ENCODE measurements at regions not wholly inside any gene's neighbourhood (a gene's known extent, or its start where the extent isn't known, plus 50 kb on each side); places are given as distances from the start of the nearest gene placed in this dataset.

DNA sequence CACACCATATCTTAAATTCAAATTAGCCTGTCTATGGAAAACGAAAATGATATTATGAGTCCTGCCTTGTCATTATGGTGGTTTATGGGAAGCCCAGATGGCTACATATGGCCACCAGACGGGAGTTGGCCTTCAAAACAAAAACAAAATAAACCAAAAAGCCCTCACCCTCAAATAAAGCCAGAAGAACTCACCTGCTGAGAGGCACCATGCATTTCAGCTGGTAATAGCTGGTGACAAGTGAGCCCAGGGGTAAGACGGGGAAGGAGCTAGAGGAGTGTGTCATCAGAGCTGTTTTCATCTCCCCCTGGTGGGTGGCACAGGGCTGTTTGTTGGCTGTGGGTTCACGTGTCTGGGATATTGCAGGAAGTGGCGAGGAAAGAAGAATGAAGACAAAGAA, 152.9 kb downstream of the EFNB2 start:
- no peak for DNase-seq

DNA sequence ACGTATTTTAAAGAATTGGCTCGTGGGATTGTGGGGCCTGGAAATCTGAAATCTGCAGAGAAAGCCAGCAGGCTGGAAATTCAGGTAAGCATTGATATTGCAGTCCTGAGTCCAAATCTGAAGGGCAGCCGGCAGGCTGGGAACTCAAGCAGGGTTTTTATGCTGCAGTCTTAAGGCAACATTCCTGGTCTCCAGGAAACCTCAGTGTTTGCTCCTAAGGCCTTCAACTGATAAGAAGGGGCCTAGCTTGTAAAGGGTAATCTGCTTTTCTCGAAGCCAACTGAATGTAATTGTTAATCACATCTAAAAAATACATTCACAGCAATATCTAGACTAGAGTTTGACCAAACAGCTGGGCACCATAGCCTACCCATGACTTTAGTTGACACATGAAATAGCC, 154.4 kb downstream of the EFNB2 start:
- no peak for DNase-seq

DNA sequence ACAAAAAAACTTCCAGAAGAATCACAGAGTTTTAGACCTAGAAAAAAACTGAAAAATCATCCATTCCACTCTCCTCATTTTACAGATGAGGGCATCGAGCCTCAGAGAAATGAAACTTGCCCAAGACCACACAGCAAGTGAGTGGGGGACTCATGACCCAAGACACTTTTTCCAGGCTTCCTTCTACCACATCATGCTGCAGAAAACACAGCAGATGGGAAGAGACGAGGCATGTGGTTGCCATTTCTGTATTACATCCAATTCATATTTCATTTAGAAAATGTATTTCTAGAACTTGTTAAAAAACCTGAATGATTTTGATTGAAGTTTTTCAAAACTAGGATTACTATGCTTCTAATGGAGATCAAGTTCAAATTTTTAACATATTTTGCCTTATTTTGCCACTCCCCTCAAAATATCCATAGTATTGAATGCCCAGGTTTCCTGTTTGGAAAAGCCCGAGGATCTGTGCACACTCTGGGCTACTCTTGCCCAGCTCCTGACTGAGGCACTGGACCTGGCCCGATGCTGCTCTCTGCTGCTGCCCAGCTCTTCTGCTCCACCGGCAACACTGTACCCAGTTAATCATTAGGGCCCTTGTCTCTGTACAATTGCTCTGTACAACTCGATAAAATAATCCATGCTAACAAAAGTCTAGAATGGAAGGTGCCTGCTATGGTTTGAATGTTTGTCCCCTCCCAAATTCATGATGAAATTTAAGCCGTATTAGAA, 157.4 kb downstream of the EFNB2 start:
- DNase-seq = no peak

DNA sequence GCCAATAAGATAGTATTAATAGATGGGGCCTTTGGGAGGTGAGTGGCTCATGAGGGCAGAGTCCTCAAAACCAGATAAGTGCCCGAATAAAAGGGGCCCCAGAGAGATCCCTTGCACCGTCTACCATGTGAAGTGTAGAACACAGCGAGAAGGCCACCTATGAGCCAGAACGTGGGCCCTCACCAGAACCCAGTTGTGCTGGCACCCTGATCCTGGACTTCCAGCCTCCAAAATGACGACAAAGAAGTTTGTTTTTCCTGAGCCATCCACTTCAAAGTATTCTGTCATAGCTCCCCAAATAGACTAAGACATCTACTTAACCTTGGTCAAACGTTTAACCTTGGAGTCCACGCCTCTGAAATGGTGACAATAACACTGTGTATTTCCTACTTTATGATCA, 158.1 kb downstream of the EFNB2 start:
- DNase-seq = no peak

DNA sequence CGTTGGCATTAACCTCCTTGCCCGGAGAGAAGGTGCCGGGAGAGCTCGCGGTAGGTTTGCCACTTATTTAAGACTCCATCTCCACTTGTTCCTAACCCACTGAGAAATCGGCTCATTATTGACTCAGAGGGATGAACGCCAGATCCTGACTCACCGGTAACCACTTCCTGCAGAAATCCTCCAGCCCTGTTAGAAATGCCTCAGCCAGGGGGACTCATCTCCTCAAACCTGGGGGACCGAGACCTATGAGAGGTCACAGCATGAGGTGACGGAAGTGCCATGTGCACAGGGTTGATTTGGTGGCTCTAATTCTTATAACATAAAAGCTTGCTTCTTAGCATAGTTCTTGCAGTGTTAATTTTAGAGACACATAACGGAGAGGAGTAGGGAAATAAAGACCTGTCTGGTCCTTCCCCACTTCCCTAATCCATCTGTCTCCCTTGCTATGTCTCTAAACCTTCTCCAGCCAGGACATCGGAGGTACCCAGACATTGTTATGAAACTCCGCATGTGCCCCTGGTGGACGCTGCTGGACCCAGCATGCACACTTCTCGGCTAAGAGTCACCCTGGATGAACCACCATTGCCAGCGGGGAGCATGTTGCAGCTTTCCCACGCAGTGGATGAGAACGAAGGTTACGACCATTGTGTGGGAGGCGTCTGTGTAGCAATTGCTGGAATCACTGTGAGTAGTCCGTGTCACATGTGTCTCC, 158.9 kb downstream of the EFNB2 start:
- DNase-seq = no peak

DNA sequence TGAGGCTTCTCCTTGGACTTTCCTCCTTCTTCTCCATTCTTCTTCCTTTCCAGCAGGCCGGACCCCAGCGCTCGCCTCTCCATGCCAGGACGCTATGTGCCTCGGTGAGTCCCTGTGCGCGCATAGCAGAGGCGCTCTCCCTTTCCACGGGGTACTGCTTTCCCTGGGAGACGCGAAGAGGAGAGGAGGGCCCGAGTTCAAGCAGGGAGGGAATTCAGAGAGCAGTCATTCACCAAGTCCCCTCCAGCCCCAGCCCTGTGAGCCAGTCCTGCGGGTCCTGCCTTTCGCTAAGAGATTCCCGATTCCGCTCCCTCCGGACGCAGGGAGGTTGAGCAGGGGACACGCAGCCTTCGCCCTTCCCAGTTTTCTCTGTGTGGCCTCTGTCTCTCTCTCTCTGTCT, 160.4 kb downstream of the EFNB2 start:
- DNase-seq = no peak

DNA sequence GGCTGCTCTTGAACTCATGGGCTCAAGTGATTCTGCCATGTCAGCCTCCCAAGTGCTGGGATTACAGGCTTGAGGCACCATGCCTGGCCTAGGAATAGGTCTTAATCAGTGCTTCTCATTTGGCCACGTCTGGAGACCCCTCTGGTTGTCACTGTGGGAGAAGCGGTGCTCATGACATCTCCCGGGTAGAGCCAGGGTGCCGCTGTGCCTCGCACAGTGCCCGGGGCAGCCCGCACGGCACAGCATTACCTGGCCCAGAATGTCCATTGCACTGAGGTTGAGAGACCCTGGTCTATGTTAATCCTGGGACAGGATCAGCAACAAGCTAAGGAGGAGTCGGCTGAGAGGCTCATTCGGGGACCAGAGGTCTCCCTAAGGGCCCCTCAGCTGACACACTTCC, 160.8 kb downstream of the EFNB2 start:
- no peak for DNase-seq

DNA sequence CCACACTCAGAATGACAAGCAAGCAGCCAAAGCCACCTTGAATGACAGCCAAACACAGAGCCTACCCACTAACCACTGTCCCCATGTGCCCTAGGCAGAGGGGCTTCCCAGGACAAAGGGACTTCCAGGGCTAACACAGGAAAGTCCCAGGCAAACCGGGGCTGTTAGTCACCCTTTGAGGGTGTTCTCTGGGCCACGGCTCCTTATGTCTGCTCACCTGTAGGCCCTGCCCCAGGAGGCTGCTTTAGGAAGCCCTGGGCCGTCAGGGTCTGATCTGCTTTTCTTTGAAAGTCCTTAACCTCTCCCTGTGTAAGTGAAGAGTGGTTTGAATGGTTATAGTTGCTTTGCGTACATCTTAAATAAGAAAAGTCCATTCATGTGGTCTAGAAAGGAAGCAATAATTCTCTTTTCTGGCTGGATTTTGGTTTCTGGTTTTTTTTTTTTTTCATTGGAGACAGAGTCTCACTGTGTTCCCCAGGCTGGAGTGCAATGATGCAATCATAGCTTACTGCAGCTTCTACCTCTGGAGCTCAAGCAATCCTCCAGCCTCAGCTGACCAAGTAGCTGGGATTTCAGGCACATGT, 161.4 kb downstream of the EFNB2 start:
- DNase-seq = no peak

DNA sequence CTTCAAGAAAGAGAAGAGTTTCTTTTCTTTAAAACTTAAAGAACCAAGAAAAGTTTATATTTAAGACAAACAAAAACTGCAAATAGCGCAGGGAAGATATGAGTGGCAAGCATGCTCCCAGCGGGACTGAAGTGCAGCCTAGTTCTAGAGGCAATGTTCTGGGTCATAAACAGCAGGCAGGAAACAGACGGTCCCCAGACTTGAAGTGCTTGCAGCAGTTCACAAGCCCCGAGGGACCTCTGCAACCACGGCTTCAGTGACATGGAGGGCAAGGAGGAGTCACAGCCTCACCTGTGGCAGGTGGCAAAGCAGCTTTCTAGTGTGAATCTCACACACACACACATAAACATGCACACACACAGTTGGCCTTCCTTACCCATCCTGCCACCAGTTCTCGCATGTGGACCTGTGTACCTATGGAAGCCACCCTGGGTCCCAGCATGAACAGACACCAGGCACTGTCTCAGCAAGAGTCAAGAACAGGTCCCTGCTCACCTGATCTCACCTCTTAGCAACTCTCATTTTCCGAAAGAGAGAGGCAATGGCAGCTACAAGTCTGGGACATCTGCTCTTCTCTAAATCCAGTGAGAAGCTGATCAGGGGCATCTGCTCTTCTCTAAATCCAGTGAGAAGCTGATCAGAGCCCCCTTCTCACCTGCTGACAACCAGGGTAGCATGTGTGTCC, 162.0 kb downstream of the EFNB2 start:
- no peak for DNase-seq

DNA sequence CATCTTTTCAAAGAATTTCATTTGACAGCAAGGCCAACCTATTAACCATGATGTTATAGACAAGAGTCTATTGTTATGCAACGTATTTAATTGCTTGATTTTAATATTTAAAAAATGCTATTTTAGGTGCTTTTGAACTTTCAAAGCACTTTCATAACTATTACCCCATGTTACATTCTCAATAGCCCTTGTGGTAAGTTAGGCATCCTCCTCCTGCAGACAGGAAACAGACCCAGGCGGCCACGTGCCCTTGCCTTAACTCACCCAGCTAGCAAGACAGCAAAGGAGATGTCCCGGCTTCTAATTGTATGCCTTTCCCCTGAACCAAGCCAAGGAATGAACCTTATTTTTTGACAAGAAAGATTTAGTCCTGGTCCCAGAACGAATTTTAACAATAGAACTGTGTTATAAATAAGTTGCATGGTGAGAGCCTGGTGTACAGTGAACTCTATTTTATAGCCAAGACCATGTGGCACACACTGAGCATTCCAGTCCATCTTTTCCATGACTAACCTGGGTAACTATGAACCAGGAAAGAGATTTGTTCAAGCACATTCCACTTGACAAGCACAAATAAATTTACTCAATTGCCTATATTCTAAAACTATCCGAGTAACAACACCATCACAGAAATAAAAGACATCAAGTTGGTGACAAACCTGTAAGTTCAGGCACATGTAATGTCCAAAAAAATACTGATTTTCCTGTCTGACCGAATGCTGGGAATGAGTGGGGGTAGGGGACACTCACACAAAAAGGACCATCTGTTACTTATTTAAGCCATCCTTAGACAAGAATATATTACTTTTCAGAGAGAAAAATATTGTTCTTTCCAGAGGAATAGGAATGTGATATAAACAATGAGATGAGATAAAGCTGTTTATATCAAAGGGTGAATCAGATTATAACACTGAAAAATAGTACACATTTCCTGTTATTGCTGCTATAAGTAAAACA, 163.0 kb downstream of the EFNB2 start:
- no peak for DNase-seq

DNA sequence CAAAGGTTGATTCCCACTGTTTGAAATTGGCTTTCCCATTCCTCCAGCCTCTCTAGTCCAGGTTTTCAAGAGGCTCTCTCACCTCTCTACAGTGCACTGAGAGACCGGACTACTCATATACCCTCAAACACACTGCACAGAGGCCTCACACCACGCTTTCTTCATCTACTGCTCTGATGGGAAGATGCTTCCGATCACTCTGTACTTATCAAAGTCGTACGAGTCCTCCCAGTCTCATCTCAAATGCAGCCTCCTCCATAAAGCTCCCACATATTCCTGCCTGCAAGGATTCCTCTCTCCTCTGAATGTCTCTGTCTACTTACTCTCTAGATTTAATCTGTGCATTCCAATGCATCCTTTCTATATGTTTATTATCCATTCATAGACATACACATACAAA, 164.4 kb downstream of the EFNB2 start:
- DNase-seq = no peak

DNA sequence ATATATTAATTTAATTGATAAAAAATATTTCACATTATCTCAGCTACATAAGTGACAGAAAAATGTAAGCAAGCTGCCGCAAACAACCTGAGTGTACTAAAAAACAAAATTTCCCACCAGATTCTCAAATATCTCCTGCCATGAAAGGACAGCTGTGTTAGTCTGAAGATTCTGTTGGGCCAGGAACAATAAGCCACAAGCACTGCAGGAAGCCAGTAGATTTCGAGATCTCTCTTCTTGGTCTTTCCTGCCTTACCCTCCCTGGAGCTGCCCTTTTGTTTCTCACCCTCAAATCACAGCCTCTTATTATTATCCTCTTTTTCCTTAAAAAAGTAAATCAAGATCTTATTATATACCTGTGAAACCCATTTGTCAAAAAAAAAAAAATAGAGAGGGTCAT, 165.6 kb downstream of the EFNB2 start:
- no peak for DNase-seq

DNA sequence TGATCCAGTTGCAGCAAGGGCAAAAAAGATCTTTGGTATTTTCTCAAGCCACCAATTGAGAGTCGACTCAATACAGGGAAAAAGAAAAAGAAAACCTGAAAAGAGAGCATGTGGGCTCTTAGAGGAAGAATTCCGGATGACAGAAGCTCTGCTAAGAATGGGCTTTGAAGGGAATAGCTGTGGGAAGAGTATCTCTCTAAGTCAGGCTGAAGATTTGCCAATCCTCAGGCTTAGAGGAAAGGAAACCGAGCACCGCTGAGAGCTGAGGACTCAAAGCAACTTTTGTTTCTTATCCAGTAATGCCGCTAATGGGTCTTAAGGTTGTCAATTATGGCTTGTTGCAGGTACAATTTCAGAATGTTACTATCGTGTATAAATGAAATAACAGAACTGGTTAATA, 166.4 kb downstream of the EFNB2 start:
- DNase-seq = no peak

DNA sequence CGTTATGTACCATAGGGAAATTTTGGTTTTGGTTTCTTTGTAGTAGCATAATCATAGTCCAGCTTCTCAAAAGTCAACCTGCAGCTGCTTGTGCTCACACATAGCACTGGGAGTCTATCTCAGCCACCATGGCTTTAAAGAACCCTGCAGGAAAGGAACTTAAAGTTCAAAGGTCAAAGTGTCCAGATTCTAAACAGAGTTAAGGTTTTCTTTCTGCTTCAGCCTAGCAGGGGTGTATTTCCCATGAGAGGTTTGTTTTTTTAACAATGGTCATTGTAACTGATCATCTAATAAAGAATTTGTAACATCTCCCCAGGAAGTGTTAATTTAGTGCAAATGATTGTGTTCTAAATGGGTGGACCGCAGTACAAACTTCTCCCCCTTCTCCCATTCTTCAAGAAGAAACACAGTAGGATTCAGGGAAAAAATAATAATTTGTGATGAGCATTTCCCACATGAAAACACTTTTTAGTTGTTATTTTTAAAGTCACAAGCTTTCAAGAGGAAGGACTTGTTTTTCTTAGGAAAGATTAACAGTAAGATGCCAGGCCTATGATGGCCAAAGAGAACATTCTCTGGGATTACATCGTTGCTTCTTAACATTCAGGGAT, 168.0 kb downstream of the EFNB2 start:
- no peak for DNase-seq

DNA sequence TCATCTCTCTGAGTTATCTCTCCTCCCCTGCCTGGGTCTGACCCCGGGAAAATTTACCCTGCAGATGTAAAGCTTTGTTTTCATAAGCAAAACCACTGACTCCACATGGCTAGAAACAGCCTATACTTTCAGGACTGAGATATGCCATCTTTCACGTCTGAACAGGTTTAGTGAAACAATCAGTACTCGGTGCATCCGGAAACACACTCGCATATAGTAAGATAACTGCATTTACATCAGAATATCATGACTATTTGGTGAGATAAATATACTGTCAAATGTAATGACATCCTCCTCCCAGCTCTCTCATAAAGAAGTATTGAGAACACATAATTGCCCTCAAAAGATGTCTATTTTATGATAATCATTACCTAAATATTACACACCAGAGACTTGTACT, 172.8 kb downstream of the EFNB2 start:
- DNase-seq = no peak

DNA sequence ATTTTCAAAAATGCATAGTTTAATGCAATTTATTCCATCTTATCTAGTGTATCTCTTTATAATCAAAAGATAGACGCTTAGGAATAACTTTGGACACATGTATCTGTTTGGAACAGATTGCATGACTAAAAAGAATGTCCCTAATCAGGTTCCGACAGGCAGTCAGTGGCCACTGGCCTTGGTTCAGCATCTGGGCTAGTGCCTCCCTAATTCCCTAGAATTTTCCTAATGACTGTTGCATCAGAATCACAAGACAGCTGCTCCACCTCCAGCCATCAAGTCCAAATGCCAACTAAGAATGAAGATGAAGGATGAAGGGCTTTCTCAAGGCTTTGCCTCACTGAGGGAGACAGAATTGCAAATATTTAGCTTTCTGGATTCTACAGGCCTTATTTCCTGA, 173.8 kb downstream of the EFNB2 start:
- DNase-seq = no peak

DNA sequence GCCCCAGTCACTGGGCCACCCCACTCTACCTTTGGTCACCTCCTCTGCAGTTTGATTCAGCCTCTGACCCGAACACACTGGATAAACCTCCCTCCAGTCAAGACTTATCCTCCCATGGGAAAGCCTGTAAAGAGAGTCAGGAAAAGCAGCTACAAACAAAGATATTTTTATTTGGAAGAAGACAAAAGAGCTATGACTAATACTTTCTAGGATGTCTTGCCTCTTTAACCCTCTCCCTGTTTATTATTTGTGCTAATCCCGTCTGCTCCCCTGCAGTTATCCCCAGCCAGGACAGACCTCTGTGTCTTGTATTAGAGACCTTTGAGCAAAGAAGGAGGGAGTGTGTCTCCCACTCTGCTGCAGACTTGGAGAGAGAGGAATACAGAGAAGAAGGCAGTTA, 178.3 kb downstream of the EFNB2 start:
- no peak for DNase-seq

DNA sequence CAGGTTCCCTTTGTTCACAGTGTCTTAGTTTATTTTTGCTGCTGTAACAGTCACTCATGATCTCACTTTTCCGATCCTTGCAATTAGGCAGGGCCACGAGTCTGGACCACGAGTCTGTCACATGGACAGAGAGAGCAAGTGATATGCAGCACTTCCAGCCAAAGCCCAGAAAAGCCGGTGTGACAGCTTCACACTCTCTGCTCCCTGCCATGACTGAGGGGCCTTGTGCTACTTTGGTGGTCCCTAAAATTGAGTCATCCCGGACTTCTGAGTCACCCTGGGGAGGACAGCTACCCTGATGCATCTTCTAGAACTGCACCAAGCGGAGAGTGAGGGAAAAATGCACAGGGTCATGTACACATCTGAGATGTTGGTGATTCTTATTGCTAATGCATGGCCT, 179.6 kb downstream of the EFNB2 start:
- no peak for DNase-seq

DNA sequence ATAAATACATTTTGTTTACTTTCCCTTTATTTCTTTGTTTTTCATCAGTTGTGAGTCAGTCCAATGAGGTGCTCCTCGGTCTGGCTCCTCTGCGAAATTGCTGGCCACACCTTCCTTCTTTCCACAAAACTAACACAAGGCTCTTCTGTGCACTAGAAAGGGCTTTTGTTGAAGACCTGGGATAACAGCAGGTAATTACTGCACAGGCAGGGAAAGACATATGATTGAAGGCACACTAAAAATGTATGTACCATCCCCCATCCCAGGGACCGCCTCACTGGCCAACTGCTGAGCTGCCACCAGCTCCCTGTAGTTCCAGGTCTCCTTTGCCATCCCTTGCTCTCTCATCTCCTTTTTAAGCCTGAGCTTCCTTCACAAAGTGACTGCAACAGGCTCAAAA, 180.5 kb downstream of the EFNB2 start:
- DNase-seq = no peak

DNA sequence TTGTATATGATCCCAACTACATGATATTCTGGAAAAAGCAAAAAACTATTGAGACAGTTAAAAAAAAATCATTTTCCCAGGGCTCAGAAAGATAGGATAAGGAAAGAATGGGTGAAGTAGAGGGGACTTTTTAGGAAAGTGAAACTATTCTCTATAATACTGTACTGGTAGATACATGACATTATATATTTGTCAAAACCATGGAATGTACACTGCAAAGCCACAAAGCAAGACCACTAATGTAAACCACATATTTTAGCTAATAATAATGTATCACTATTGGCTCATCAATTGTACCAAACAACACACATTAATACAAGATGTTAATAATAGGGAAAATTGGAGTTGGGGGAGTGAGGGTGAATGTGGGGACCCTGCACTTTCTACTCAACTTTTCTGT, 182.6 kb downstream of the EFNB2 start:
- no peak for DNase-seq

DNA sequence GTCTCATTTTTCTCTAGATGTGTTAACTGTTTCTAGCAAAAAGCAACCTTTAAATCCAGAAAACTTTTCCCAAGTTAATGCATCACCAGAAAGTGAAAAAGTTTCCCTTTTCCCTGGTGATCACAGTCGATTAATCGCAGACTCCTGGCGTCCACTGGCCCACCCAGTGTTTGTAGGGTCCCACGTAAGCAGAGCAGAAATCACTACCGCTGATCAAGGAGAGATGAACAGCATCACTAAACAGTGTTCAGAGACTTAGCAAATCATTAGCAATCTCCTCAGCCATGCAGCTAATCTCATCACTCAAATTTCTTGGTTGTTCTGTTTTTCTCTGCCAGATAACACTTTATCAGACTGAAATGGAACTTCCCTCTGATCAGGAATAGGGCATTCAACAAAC, 184.2 kb downstream of the EFNB2 start:
- DNase-seq = no peak

DNA sequence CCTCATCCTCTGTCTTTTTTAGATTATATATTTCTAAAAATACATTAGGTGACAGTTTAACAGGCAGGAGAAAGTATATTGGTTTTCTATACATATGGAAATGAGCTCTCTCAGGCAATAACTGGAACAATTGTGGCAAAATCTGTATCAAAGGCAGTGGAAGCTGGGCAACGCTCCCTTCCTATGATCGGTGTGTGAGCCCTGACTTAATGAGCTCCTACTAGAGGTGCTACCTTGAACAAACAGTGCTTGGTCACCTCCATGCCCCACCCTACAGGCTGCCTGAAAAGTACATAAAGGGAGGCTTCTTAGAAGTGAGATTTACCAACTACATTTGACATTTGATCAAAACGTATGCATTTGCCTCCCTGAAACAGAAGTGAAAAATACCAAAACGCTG, 185.3 kb downstream of the EFNB2 start:
- DNase-seq = no peak
